Stimulated activated CD8-positive, alpha-beta memory T cell treated with anti-CD3 and anti-CD28 coated beads, Interleukin-2, amount 100 ng/mL, for 48 hours (primary cell): ENCODE measurements at regions not wholly inside any gene's neighbourhood (a gene's known extent, or its start where the extent isn't known, plus 50 kb on each side); places are given as distances from the start of the nearest gene placed in this dataset.
"Not testable (repeated sequence)": the region's sequence is repeated elsewhere in the genome, so short reads cannot be mapped to it uniquely, and the experiment has no call there.

Experiments
- DNase-seq, 2 donors: peaks; one replicate each; pipeline ENCODE4 v3.0.0-alpha.2; 2020; ENCODE audit warnings: low read depth in 2 of 2

GRCh38 chr5:116892993-116893392 lies 318.4 kb upstream of the SEMA6A start:
- DNase-seq, result no peak

GRCh38 chr5:116887104-116887503 lies 312.5 kb upstream of the SEMA6A start:
- DNase-seq, result no peak

- no peak for DNase-seq
Measured at GRCh38 chr5:116885825-116886224, 311.2 kb upstream of the SEMA6A start.

- DNase-seq, result no peak
Measured at GRCh38 chr5:116883875-116884274, 309.3 kb upstream of the SEMA6A start.

GRCh38 chr5:116881921-116882531 lies 307.4 kb upstream of the SEMA6A start:
- no peak for DNase-seq

GRCh38 chr5:116880601-116881000 lies 306.0 kb upstream of the SEMA6A start:
- DNase-seq, result no peak

- no peak for DNase-seq
Measured at GRCh38 chr5:116880150-116880549, 305.5 kb upstream of the SEMA6A start.

- no peak for DNase-seq
Measured at GRCh38 chr5:116876240-116876840, 301.7 kb upstream of the SEMA6A start.

GRCh38 chr5:116872986-116873385 lies 298.4 kb upstream of the SEMA6A start:
- DNase-seq, result no peak

GRCh38 chr5:116872486-116872885 lies 297.9 kb upstream of the SEMA6A start:
- DNase-seq, result no peak

GRCh38 chr5:116867825-116868224 lies 293.2 kb upstream of the SEMA6A start:
- DNase-seq, result not testable (repeated sequence)

GRCh38 chr5:116865651-116866050 lies 291.0 kb upstream of the SEMA6A start:
- no peak for DNase-seq

- no peak for DNase-seq
Measured at GRCh38 chr5:116864838-116865190, 290.2 kb upstream of the SEMA6A start.

- no peak for DNase-seq
Measured at GRCh38 chr5:116864157-116864837, 289.7 kb upstream of the SEMA6A start.

- no peak for DNase-seq
Measured at GRCh38 chr5:116862632-116863455, 288.2 kb upstream of the SEMA6A start.

- DNase-seq, result no peak
Measured at GRCh38 chr5:116861666-116862065, 287.0 kb upstream of the SEMA6A start.

- DNase-seq, result no peak
Measured at GRCh38 chr5:116861097-116861496, 286.5 kb upstream of the SEMA6A start.

- DNase-seq, result no peak
Measured at GRCh38 chr5:116859666-116860320, 285.2 kb upstream of the SEMA6A start.

- DNase-seq, result no peak
Measured at GRCh38 chr5:116858705-116859333, 284.2 kb upstream of the SEMA6A start.

- not testable (repeated sequence) for DNase-seq
Measured at GRCh38 chr5:116858020-116858419, 283.4 kb upstream of the SEMA6A start.

- DNase-seq, result no peak
Measured at GRCh38 chr5:116856271-116856670, 281.6 kb upstream of the SEMA6A start.
